Psoas muscle (tissue), 7 donors: ENCODE measurements at regions not wholly inside any gene's neighbourhood (a gene's known extent, or its start where the extent isn't known, plus 50 kb on each side); places are given as distances from the start of the nearest gene placed in this dataset.
A peak's percentile ranks its signal among the peaks of the same experiment; 100 is the strongest.

Source experiments
- ATAC-seq, 4 donors: fragments of 200-7000 bp; cut with Tn5 transposase; one replicate each; pipeline ENCODE4 v1.9.1; 2020; ENCODE audit warnings: moderate library complexity in 3 of 4, mild to moderate bottlenecking in 2 of 4
- DNase-seq, 2 donors: peaks; one replicate each; pipeline ENCODE4 v3.0.0-alpha.2; 2020
- H3K27ac ChIP-seq: fragments of 200-600 bp; one replicate; pipeline ENCODE4 v1.8.0; 2022
- H3K27me3 ChIP-seq, 3 donors: fragments of 200-600 bp in 1 of 3; one replicate each; pipeline versions ENCODE4 v1.6.1 to v1.8.0; 2013 to 2022; ENCODE audit warnings: low read length in 2 of 3, mild to moderate bottlenecking in 2 of 3, moderate library complexity in 1 of 3; ENCODE audit not compliant: insufficient read depth in 3 of 3
- H3K36me3 ChIP-seq, 2 donors: fragments of 200-600 bp in 1 of 2; one replicate each; pipeline versions ENCODE4 v1.6.1 to v1.8.0; 2013 to 2022; ENCODE audit warnings: low read depth in 1 of 2, mild to moderate bottlenecking in 1 of 2, moderate library complexity in 1 of 2; ENCODE audit not compliant: insufficient read depth in 1 of 2
- H3K4me1 ChIP-seq: fragments of 200-600 bp; one replicate; pipeline ENCODE4 v1.8.0; 2022
- H3K4me3 ChIP-seq: fragments of 200-600 bp; one replicate; pipeline ENCODE4 v1.8.0; 2022; ENCODE audit warnings: mild to moderate bottlenecking
- H3K9me3 ChIP-seq: fragments of 200-600 bp; one replicate; pipeline ENCODE4 v1.8.0; 2022
- CTCF ChIP-seq: fragments of 200-600 bp; IDR thresholded peaks from one replicate; pipeline ENCODE4 v1.8.0; 2022; ENCODE audit warnings: antibody characterized with exemption
- WGBS, 3 donors: extraction: QIAGEN DNeasy Blood & Tissue Kit; methylation state at CpG; one replicate each; pipeline versions ENCODE4 v1.1.6 to v1.1.7; 2013; 5-methylcytosine and 5-hydroxymethylcytosine counted together
- intact Hi-C, 2 donors: fragments of 100-400 bp; cut with DNase I; formaldehyde crosslinking; loops; one replicate each; pipeline versions ENCODE4 v1.11.0 to v1.14.2; 2022
- donor health status: healthy with polysubstance abuse.
- donor health status: DM: no; HTN: no; CAD: no; lungs with moderate emphysema.
- donor health status: Bipolar disorder and iron deficiency.
- donor health status: healthy.
- donor health status: DM: yes; HTN: yes; CAD: no.
- donor health status: DM: no; HTN: no; CAD: no.
- donor health status: DM: yes; HTN: yes; CAD: no.

- no peak overlapping the region for H3K4me3 ChIP-seq
- ATAC-seq (no peak), DNase-seq (no peak)
- peaks cover 13% of the 10 kb centered on the region for H3K4me1 ChIP-seq
- no peaks in the 10 kb centered on the region for H3K27me3 ChIP-seq
- intact Hi-C loops, result loop anchor here (5.0 to 10.0 kb wide), 3 partner anchors 811 to 1118 kb away; no protein-coding TSS in a partner anchor
- no peaks in the 10 kb centered on the region for H3K9me3 ChIP-seq
- no peak for TF ChIP-seq CTCF
- H3K36me3 ChIP-seq, result no peaks in the 10 kb centered on the region
- H3K27ac ChIP-seq, result no peak overlapping the region
- WGBS, 3 donors, result 76 to 89% (median 77%) methylated on average over 4 of the region's 4 CpGs
Observed at GRCh38 chr6:164114051-164114450, 699.5 kb downstream of the QKI start.

- 80 to 95% (median 82%) methylated on average over 4 of the region's 4 CpGs for WGBS, 3 donors
- no peak for TF ChIP-seq CTCF
- ATAC-seq, result no peak
- intact Hi-C loops, result loop anchor here (5.0 to 10.0 kb wide), 3 partner anchors 811 to 1119 kb away; no protein-coding TSS in a partner anchor
- Histone ChIP-seq H3K4me3 (no peak overlapping the region), H3K9me3 (no peaks in the 10 kb centered on the region), H3K4me1 (peaks cover 14% of the 10 kb centered on the region), H3K27ac (no peak overlapping the region), H3K27me3 (no peaks in the 10 kb centered on the region), H3K36me3 (no peaks in the 10 kb centered on the region)
- no peak for DNase-seq
Observed at GRCh38 chr6:164113637-164114036, 699.1 kb downstream of the QKI start.

GRCh38 chr6:164109770-164110140, 695.2 kb downstream of the QKI start:
- H3K4me1 ChIP-seq, result peaks cover 32% of the 10 kb centered on the region
- WGBS, 3 donors, result 15 to 28% (median 19%) methylated on average over 6 of the region's 6 CpGs
- peak; percentile 63 to 85 for DNase-seq
- H3K27ac ChIP-seq, result peak overlapping the region; percentile 99
- H3K36me3 ChIP-seq, result no peaks in the 10 kb centered on the region
- peak; percentile 84 for TF ChIP-seq CTCF
- H3K9me3 ChIP-seq, result no peaks in the 10 kb centered on the region
- peak; percentile 57 to 59 (median 58) for ATAC-seq
- intact Hi-C loops, result loop anchor here (1.0 to 10.0 kb wide), 14 partner anchors 145 to 1385 kb away; partner anchors contain the start of genes PACRG (in 1 of the 2) and PRKN (in 1 of the 2)
- no peaks in the 10 kb centered on the region for H3K27me3 ChIP-seq
- peak overlapping the region; percentile 42 for H3K4me3 ChIP-seq

GRCh38 chr6:164108869-164109769, 694.6 kb downstream of the QKI start:
- 5 to 13% (median 8%) methylated on average over 19 to 20 of the region's 20 CpGs for WGBS, 3 donors
- no peaks in the 10 kb centered on the region for H3K9me3 ChIP-seq
- no peak for TF ChIP-seq CTCF
- peaks cover 32% of the 10 kb centered on the region for H3K4me1 ChIP-seq
- DNase-seq, result peak; percentile 92 to 98
- no peaks in the 10 kb centered on the region for H3K36me3 ChIP-seq
- intact Hi-C loops, result loop anchor here (1.0 to 10.0 kb wide), 10 partner anchors 144 to 1384 kb away; partner anchors contain the start of genes PACRG (in 1 of the 2) and PRKN (in 1 of the 2)
- H3K4me3 ChIP-seq, result peak overlapping the region; percentile 42
- peak; percentile 78 to 85 (median 81) for ATAC-seq
- no peaks in the 10 kb centered on the region for H3K27me3 ChIP-seq
- H3K27ac ChIP-seq, result peak overlapping the region; percentile 99
